Ishikawa (cell line): ENCODE measurements at regions not wholly inside any gene's neighbourhood (a gene's known extent, or its start where the extent isn't known, plus 50 kb on each side); places are given as distances from the start of the nearest gene placed in this dataset.

ENCODE experiments used
- CREB1 ChIP-seq: IDR thresholded peaks from 2 replicates; pipeline ENCODE4 v1.6.1; 2012; ENCODE audit warnings: low read depth
- YY1 ChIP-seq: IDR thresholded peaks from 2 replicates; pipeline ENCODE4 v1.6.1; 2012; ENCODE audit warnings: low read depth

DNA sequence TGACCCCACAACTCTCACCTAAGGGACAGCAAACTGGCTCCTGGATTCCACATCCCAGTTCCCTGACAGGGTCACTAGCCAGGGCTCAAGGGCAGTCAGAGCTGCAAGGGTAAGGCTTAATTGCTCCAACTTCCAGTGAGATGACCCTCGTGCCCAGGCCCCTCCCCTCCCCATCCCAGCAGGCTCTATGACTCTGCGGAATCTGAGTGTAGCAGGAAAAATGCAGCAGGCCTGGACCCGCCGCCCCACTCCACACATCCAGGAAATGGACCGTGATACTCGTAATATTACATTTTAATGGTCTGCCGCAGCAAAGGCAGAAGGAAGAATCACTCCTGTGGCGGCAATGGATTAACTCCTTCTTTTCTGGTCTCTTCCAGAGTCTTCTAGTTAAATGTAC, 91.7 kb upstream of the CHST15 start:
- TF ChIP-seq CREB1 = no peak
- TF ChIP-seq YY1 = no peak
